ENCODE measurements at regions not wholly inside any gene's neighbourhood (a gene's known extent, or its start where the extent isn't known, plus 50 kb on each side); places are given as distances from the start of the nearest gene placed in this dataset.

DNA sequence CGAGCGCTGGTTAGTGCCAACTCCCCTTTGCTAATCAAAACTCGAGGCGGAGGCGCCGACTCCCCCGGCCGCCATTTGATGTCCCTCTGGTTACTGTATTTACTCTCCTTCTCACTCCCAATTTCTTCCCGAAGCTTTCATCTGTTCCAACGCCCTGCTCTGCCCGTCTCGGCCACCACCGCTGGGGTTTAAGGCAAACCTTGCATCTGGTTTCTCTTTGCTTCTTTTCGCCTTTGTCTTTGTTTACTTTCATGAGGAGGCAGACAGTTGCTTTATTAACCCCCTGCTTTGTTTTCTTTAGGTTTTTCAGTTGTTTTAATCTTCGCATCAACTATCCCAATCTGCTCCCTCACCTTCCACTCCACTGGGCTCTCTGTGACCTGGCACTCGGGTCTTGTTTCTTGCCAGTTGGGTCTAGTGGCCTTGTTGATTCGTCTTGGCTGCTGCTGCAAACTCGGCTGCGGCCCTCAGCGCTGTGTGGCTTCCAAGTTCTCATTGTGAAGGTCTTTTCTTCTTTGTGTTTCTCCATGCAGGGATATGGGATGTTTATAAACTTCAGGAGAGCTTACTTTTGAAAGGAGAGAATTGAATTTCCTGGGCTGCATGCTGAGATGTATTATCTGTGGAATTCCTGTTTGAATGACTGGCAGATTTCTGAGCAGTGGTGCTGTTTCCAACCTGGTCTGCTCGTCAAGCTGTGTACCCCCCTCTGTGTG lies 155.1 kb downstream of the CDC5L start:
- peak; percentile 45; the same call in 1 of the 2 replicates for ATAC-seq
- intact Hi-C loops (cut with micrococcal nuclease; ENCODE audit: unreplicated experiment) = no loop called here
- Histone ChIP-seq H3K9me3 (ENCODE audit: control insufficient read depth, insufficient read depth, low read depth, low read length) (no peaks in the 10 kb centered on the region), H3K27ac (ENCODE audit: low read length) (no peak overlapping the region), H3K4me1 (ENCODE audit: control insufficient read depth, insufficient read depth, low read length) (no peaks in the 10 kb centered on the region), H3K36me3 (ENCODE audit: control insufficient read depth, insufficient read depth, low read length) (no peaks in the 10 kb centered on the region), H3K27me3 (ENCODE audit: control insufficient read depth, insufficient read depth, low read length) (peaks cover 2% of the 10 kb centered on the region; the same call in 1 of the 2 replicates), H3K4me3 (ENCODE audit: low read depth in 2 of 2, low read length in 2 of 2) (peak overlapping the region; percentile 5 to 9; a peak in 1 of 4 replicates)
- BruUV-seq (replicated peaks) = no TSS peak
- CTCF ChIA-PET = no interaction called here
- DNase-seq (ENCODE audit: low read depth, low spot score) = no peak
- TF ChIP-seq, protein P1, sequence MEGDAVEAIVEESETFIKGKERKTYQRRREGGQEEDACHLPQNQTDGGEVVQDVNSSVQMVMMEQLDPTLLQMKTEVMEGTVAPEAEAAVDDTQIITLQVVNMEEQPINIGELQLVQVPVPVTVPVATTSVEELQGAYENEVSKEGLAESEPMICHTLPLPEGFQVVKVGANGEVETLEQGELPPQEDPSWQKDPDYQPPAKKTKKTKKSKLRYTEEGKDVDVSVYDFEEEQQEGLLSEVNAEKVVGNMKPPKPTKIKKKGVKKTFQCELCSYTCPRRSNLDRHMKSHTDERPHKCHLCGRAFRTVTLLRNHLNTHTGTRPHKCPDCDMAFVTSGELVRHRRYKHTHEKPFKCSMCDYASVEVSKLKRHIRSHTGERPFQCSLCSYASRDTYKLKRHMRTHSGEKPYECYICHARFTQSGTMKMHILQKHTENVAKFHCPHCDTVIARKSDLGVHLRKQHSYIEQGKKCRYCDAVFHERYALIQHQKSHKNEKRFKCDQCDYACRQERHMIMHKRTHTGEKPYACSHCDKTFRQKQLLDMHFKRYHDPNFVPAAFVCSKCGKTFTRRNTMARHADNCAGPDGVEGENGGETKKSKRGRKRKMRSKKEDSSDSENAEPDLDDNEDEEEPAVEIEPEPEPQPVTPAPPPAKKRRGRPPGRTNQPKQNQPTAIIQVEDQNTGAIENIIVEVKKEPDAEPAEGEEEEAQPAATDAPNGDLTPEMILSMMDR (IDR thresholded peaks at IDR 0.05) = no peak
- TF ChIP-seq SIN3A (IDR thresholded peaks at IDR 0.05; ENCODE audit: borderline replicate concordance, insufficient read depth, low read depth, low read length) = no peak
- TF ChIP-seq TCF7L2 (IDR thresholded peaks at IDR 0.05; ENCODE audit: low read depth, low read length) = no peak
- TF ChIP-seq, protein P2, sequence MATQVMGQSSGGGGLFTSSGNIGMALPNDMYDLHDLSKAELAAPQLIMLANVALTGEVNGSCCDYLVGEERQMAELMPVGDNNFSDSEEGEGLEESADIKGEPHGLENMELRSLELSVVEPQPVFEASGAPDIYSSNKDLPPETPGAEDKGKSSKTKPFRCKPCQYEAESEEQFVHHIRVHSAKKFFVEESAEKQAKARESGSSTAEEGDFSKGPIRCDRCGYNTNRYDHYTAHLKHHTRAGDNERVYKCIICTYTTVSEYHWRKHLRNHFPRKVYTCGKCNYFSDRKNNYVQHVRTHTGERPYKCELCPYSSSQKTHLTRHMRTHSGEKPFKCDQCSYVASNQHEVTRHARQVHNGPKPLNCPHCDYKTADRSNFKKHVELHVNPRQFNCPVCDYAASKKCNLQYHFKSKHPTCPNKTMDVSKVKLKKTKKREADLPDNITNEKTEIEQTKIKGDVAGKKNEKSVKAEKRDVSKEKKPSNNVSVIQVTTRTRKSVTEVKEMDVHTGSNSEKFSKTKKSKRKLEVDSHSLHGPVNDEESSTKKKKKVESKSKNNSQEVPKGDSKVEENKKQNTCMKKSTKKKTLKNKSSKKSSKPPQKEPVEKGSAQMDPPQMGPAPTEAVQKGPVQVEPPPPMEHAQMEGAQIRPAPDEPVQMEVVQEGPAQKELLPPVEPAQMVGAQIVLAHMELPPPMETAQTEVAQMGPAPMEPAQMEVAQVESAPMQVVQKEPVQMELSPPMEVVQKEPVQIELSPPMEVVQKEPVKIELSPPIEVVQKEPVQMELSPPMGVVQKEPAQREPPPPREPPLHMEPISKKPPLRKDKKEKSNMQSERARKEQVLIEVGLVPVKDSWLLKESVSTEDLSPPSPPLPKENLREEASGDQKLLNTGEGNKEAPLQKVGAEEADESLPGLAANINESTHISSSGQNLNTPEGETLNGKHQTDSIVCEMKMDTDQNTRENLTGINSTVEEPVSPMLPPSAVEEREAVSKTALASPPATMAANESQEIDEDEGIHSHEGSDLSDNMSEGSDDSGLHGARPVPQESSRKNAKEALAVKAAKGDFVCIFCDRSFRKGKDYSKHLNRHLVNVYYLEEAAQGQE (IDR thresholded peaks at IDR 0.05; ENCODE audit: insufficient read depth in 1 of 2, low read depth in 2 of 2, low read length in 1 of 2) = no peak
- TF ChIP-seq POLR2AphosphoS5 (IDR thresholded peaks at IDR 0.05; ENCODE audit: low read depth, low read length) = no peak
- POLR2A ChIA-PET = no interaction called here
- in situ Hi-C loops (cut with HindIII; ENCODE audit: low pct_unique_long_range_greater_than_20kb, low sequenced_read_pairs) = no loop called here

DNA sequence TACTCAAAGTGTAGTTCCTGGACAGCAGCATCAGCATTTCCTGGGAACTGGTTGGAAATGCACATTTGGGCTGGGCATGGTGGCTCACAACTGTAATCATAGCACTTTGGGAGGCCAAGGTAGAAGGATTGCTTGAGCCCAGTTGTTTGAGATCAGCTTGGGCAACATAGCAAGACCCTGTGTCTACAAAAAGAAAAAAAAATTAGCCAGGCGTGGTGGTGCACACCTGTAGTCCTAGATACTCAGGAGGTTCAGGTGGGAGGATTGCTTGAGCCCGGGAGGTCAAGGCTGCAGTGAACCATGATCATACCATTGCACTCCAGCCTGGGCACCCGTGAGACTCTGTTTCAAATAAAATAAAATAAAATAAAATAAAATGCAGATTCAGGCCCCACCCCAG lies 156.2 kb downstream of the CDC5L start:
- no peak for ATAC-seq
- in situ Hi-C loops (cut with HindIII; ENCODE audit: low pct_unique_long_range_greater_than_20kb, low sequenced_read_pairs) (no loop called here), intact Hi-C loops (cut with micrococcal nuclease; ENCODE audit: unreplicated experiment) (no loop called here)
- TF ChIP-seq, protein P2 (IDR thresholded peaks at IDR 0.05; ENCODE audit: insufficient read depth in 1 of 2, low read depth in 2 of 2, low read length in 1 of 2) = no peak
- no peak for TF ChIP-seq SIN3A (IDR thresholded peaks at IDR 0.05; ENCODE audit: borderline replicate concordance, insufficient read depth, low read depth, low read length)
- TF ChIP-seq, protein P1 (IDR thresholded peaks at IDR 0.05) = no peak
- no TSS peak for BruUV-seq (replicated peaks)
- POLR2A ChIA-PET = no interaction called here
- CTCF ChIA-PET = no interaction called here
- H3K9me3 ChIP-seq (ENCODE audit: control insufficient read depth, insufficient read depth, low read depth, low read length) = no peaks in the 10 kb centered on the region
- no peaks in the 10 kb centered on the region for H3K4me1 ChIP-seq (ENCODE audit: control insufficient read depth, insufficient read depth, low read length)
- DNase-seq (ENCODE audit: low read depth, low spot score) = no peak
- no peaks in the 10 kb centered on the region for H3K36me3 ChIP-seq (ENCODE audit: control insufficient read depth, insufficient read depth, low read length)
- H3K4me3 ChIP-seq (ENCODE audit: low read depth in 2 of 2, low read length in 2 of 2) = no peak overlapping the region
- peaks cover 2% of the 10 kb centered on the region; the same call in 1 of the 2 replicates for H3K27me3 ChIP-seq (ENCODE audit: control insufficient read depth, insufficient read depth, low read length)
- H3K27ac ChIP-seq (ENCODE audit: low read length) = no peak overlapping the region
